SK-N-SH treated with all-trans-retinoic acid at 6 μM for 48 hours (cell line): ENCODE measurements at regions not wholly inside any gene's neighbourhood (a gene's known extent, or its start where the extent isn't known, plus 50 kb on each side); places are given as distances from the start of the nearest gene placed in this dataset.

ENCODE experiments used
- ATAC-seq: fragments of 200-7000 bp; cut with Tn5 transposase; 3 replicates; pipeline ENCODE4 v1.9.1; 2020; ENCODE audit warnings: mild to moderate bottlenecking, moderate library complexity
- ARNTL ChIP-seq: fragments of 450-650 bp; formaldehyde crosslinking; IDR thresholded peaks from 2 replicates; pipeline ENCODE4 v1.5.0; 2020; ENCODE audit warnings: low read depth, mild to moderate bottlenecking, moderate library complexity, borderline replicate concordance
- BACH2 ChIP-seq: fragments of 250-450 bp; sonication (Bioruptor Pico); IDR thresholded peaks from 2 replicates; pipeline ENCODE4 v1.9.0; 2021; ENCODE audit warnings: mild to moderate bottlenecking, borderline replicate concordance
- CREB5 ChIP-seq: fragments of 250-450 bp; sonication (Bioruptor Pico); IDR thresholded peaks from 2 replicates; pipeline ENCODE4 v1.5.1; 2020; ENCODE audit warnings: low read depth, mild to moderate bottlenecking, moderate library complexity
- CSDC2 ChIP-seq: fragments of 250-450 bp; sonication (Bioruptor Pico); IDR thresholded peaks from 2 replicates; pipeline ENCODE4 v1.5.0; 2020; ENCODE audit warnings: mild to moderate bottlenecking, moderate library complexity
- CSRNP3 ChIP-seq: fragments of 250-450 bp; sonication (Bioruptor Pico); IDR thresholded peaks from 2 replicates; pipeline ENCODE4 v1.5.1; 2021; ENCODE audit warnings: mild to moderate bottlenecking, moderate library complexity
- ESRRG ChIP-seq: fragments of 250-450 bp; sonication (Bioruptor Pico); IDR thresholded peaks from 2 replicates; pipeline ENCODE4 v1.6.1; 2021; ENCODE audit warnings: mild to moderate bottlenecking
- GLIS3 ChIP-seq: fragments of 250-450 bp; sonication (Bioruptor Pico); IDR thresholded peaks from 2 replicates; pipeline ENCODE4 v1.5.0; 2020; ENCODE audit warnings: mild to moderate bottlenecking, moderate library complexity
- ISL1 ChIP-seq: fragments of 250-450 bp; sonication (Bioruptor Pico); IDR thresholded peaks from 2 replicates; pipeline ENCODE4 v2.1.2; 2022; ENCODE audit warnings: mild to moderate bottlenecking, moderate library complexity
- OSR1 ChIP-seq: fragments of 250-450 bp; sonication (Bioruptor Pico); IDR thresholded peaks from 2 replicates; pipeline ENCODE4 v1.8.0; 2022; ENCODE audit warnings: moderate library complexity, mild to moderate bottlenecking, inconsistent platforms
- PPARA ChIP-seq: fragments of 250-450 bp; sonication (Bioruptor Pico); IDR thresholded peaks from 2 replicates; pipeline ENCODE4 v1.5.0; 2020; ENCODE audit warnings: mild to moderate bottlenecking, borderline replicate concordance
- RARB ChIP-seq: fragments of 250-450 bp; sonication (Bioruptor Pico); IDR thresholded peaks from 2 replicates; pipeline ENCODE4 v1.8.0; 2021; ENCODE audit warnings: mild to moderate bottlenecking, moderate library complexity
- SNAI2 ChIP-seq: fragments of 250-450 bp; sonication (Bioruptor Pico); IDR thresholded peaks from 2 replicates; pipeline ENCODE4 v1.5.0; 2020; ENCODE audit warnings: mild to moderate bottlenecking, moderate library complexity
- TCF4 ChIP-seq: fragments of 250-450 bp; sonication (Bioruptor Pico); IDR thresholded peaks from 2 replicates; pipeline ENCODE4 v1.8.0; 2021; ENCODE audit warnings: mild to moderate bottlenecking, moderate library complexity, borderline replicate concordance
- TOX ChIP-seq: fragments of 250-450 bp; sonication (Bioruptor Pico); IDR thresholded peaks from 2 replicates; pipeline ENCODE4 v1.8.0; 2021; ENCODE audit warnings: mild to moderate bottlenecking, moderate library complexity, borderline replicate concordance
- TSHZ2 ChIP-seq: fragments of 250-450 bp; sonication (Bioruptor Pico); IDR thresholded peaks from 2 replicates; pipeline ENCODE4 v1.5.0; 2020; ENCODE audit warnings: mild to moderate bottlenecking, moderate library complexity
- ZFP3 ChIP-seq: fragments of 250-450 bp; sonication (Bioruptor Pico); IDR thresholded peaks from 2 replicates; pipeline ENCODE4 v1.5.0; 2020; ENCODE audit warnings: mild to moderate bottlenecking, moderate library complexity
- ZFP30 ChIP-seq: fragments of 450-650 bp; formaldehyde crosslinking; IDR thresholded peaks from 2 replicates; pipeline ENCODE4 v1.5.0; 2022; ENCODE audit warnings: mild to moderate bottlenecking, moderate library complexity
- ZNF565 ChIP-seq: fragments of 450-650 bp; formaldehyde crosslinking; conservative IDR thresholded peaks from 2 replicates; pipeline ENCODE4 v1.5.0; 2020; ENCODE audit warnings: low read depth, mild to moderate bottlenecking, moderate library complexity
- ZNF70 ChIP-seq: fragments of 450-650 bp; formaldehyde crosslinking; IDR thresholded peaks from 2 replicates; pipeline ENCODE4 v1.5.0; 2020; ENCODE audit warnings: mild to moderate bottlenecking, moderate library complexity
- ZNF8 ChIP-seq: fragments of 450-650 bp; formaldehyde crosslinking; IDR thresholded peaks from 2 replicates; pipeline ENCODE4 v1.5.0; 2020; ENCODE audit warnings: mild to moderate bottlenecking, moderate library complexity

GRCh38 chr7:26036092-26036491, 115.9 kb upstream of the NFE2L3 start (continued):
- TF ChIP-seq TSHZ2 (CRISPR knock-in tag) (no peak), ZFP30 (CRISPR knock-in tag) (no peak), CSRNP3 (no peak), ZNF70 (no peak), GLIS3 (no peak), ISL1 (CRISPR knock-in tag) (no peak), ARNTL (CRISPR knock-in tag) (no peak), ZFP3 (CRISPR knock-in tag) (no peak)

- no peak for ATAC-seq
- no peak for TF ChIP-seq ZNF8 (CRISPR knock-in tag)
- no peak for TF ChIP-seq PPARA
- no peak for TF ChIP-seq TCF4 (CRISPR knock-in tag)
- TF ChIP-seq, all 23 proteins: peak for 0
Observed at GRCh38 chr7:26038201-26038990, 113.6 kb upstream of the NFE2L3 start.

GRCh38 chr7:26040085-26040484, 111.9 kb upstream of the NFE2L3 start:
- TF ChIP-seq ESRRG (CRISPR knock-in tag) (no peak), ZNF565 (CRISPR knock-in tag) (no peak), ARNTL (CRISPR knock-in tag) (no peak), TCF4 (CRISPR knock-in tag) (no peak), RARB (CRISPR knock-in tag) (no peak), BACH2 (CRISPR knock-in tag) (no peak), ZNF70 (no peak)
- ATAC-seq, result no peak

- no peak for ATAC-seq
- TF ChIP-seq ARNTL (CRISPR knock-in tag) (no peak), ZNF565 (CRISPR knock-in tag) (no peak), ESRRG (CRISPR knock-in tag) (no peak), ZNF8 (CRISPR knock-in tag) (no peak), SNAI2 (CRISPR knock-in tag) (no peak), CREB5 (no peak), ZFP30 (CRISPR knock-in tag) (no peak), CSDC2 (CRISPR knock-in tag) (no peak), ISL1 (CRISPR knock-in tag) (no peak), ZNF70 (no peak), BACH2 (CRISPR knock-in tag) (no peak), TOX (CRISPR knock-in tag) (no peak)
Observed at GRCh38 chr7:26042237-26042636, 109.8 kb upstream of the NFE2L3 start.

- TF ChIP-seq ZFP30 (CRISPR knock-in tag) (no peak), OSR1 (CRISPR knock-in tag) (no peak), CREB5 (no peak), PPARA (no peak), ZFP3 (CRISPR knock-in tag) (no peak), TCF4 (CRISPR knock-in tag) (no peak), SNAI2 (CRISPR knock-in tag) (no peak), RARB (CRISPR knock-in tag) (no peak)
- no peak for ATAC-seq
Observed at GRCh38 chr7:26043801-26044200, 108.2 kb upstream of the NFE2L3 start.
